A549 (cell line): ENCODE measurements at regions not wholly inside any gene's neighbourhood (a gene's known extent, or its start where the extent isn't known, plus 50 kb on each side); places are given as distances from the start of the nearest gene placed in this dataset.

ENCODE experiments used
- ATAC-seq, 2 experiments: fragments of 200-7000 bp in 1 of 2; fragments of >200 bp in 1 of 2; cut with Nextera tagmentation in 1 of 2; cut with Tn5 transposase in 1 of 2; 3 replicates each; pipeline versions ENCODE4 v1.8.0 to v1.9.1; 2018 to 2020; ENCODE audit warnings: mild to moderate bottlenecking in 1 of 2, moderate library complexity in 1 of 2
- CTCF ChIA-PET: fragments of 300-600 bp; sonication (Branson Sonifier 250); formaldehyde crosslinking; extraction: SDS; loops from one replicate; lab custom pipeline; 2021; ENCODE audit warnings: antibody characterized with exemption, inconsistent platforms; lab: Yijun Ruan, JAX
- POLR2A ChIA-PET: fragments of 350-600 bp; formaldehyde crosslinking; extraction: SDS; loops from one replicate; lab custom pipeline; 2021; ENCODE audit warnings: antibody characterized with exemption, inconsistent platforms; lab: Yijun Ruan, JAX
- DNase-seq, 2 experiments: peaks; one replicate each; pipeline versions ENCODE4 v3.0.0 to v3.0.0-alpha.2; 2011 to 2016; ENCODE audit warnings: low read depth in 1 of 2, low spot score in 1 of 2
- FAIRE-seq: peaks from 2 replicates; lab custom pipeline; 2011; peaks lifted over from hg19 to GRCh38; lab: Jason Lieb, UNC
- H3K27ac ChIP-seq, 2 experiments: fragments of >200 bp; sonication (Bioruptor Twin); formaldehyde crosslinking; 3 replicates each; pipeline ENCODE4 v1.5.1; 2016 to 2017
- H3K4me1 ChIP-seq: fragments of >200 bp; sonication (Bioruptor Twin); formaldehyde crosslinking; 3 replicates; pipeline ENCODE4 v1.6.1; 2016
- H3K4me2 ChIP-seq: fragments of >200 bp; sonication (Bioruptor Twin); formaldehyde crosslinking; 3 replicates; pipeline ENCODE4 v1.6.1; 2016
- H3K4me3 ChIP-seq: fragments of >200 bp; sonication (Bioruptor Twin); formaldehyde crosslinking; 3 replicates; pipeline ENCODE4 v1.5.1; 2016
- H3K9me3 ChIP-seq: fragments of >200 bp; sonication (Bioruptor Twin); formaldehyde crosslinking; 3 replicates; pipeline ENCODE4 v1.6.1; 2016
- CBX8 ChIP-seq: fragments of 200-600 bp; sonication (generic); IDR thresholded peaks from 2 replicates; pipeline ENCODE4 v1.6.1; 2016
- CEBPB ChIP-seq, 2 experiments: fragments of >200 bp in 1 of 2; sonication (Bioruptor Twin) in 1 of 2; formaldehyde crosslinking in 1 of 2; IDR thresholded peaks; 2 replicates each; pipeline ENCODE4 v1.6.1; 2012 to 2016
- EHMT2 ChIP-seq: fragments of 200-600 bp; sonication (generic); IDR thresholded peaks from 2 replicates; pipeline ENCODE4 v1.6.1; 2016; ENCODE audit warnings: antibody characterized with exemption, low read depth, mild to moderate bottlenecking, moderate library complexity
- EP300 ChIP-seq, 2 experiments: fragments of >200 bp; sonication (Bioruptor Twin); formaldehyde crosslinking; IDR thresholded peaks; 2 replicates in 1 of 2; 3 replicates in 1 of 2; pipeline ENCODE4 v1.6.1; 2016 to 2017
- ESRRA ChIP-seq: fragments of 150-350 bp; IDR thresholded peaks from 2 replicates; pipeline ENCODE4 v1.6.1; 2014; ENCODE audit warnings: mild to moderate bottlenecking, low read length, borderline replicate concordance
- FOXS1 ChIP-seq: fragments of 250-450 bp; sonication (Bioruptor Pico); IDR thresholded peaks from 2 replicates; pipeline ENCODE4 v1.5.0; 2020; ENCODE audit warnings: mild to moderate bottlenecking, moderate library complexity
- GATA3 ChIP-seq: IDR thresholded peaks from 2 replicates; pipeline ENCODE4 v1.6.1; 2012; ENCODE audit warnings: borderline replicate concordance
- HOXA7 ChIP-seq: fragments of 250-450 bp; sonication (Bioruptor Pico); IDR thresholded peaks from 2 replicates; pipeline ENCODE4 v1.5.0; 2020; ENCODE audit warnings: mild to moderate bottlenecking, moderate library complexity
- HOXB5 ChIP-seq: fragments of 250-450 bp; sonication (Bioruptor Pico); IDR thresholded peaks from 2 replicates; pipeline ENCODE4 v1.5.0; 2020; ENCODE audit warnings: mild to moderate bottlenecking, moderate library complexity
- JUNB ChIP-seq: fragments of >200 bp; sonication (Bioruptor Twin); formaldehyde crosslinking; IDR thresholded peaks from 2 replicates; pipeline ENCODE4 v1.6.1; 2016
- KDM1A ChIP-seq: fragments of 200-600 bp; sonication (generic); IDR thresholded peaks from 2 replicates; pipeline ENCODE4 v1.6.1; 2016; ENCODE audit warnings: low read depth, mild to moderate bottlenecking
- KDM5A ChIP-seq: fragments of 200-600 bp; sonication (generic); IDR thresholded peaks from 2 replicates; pipeline ENCODE4 v1.6.1; 2016; ENCODE audit warnings: antibody characterized with exemption, mild to moderate bottlenecking
- MYC ChIP-seq: IDR thresholded peaks from 2 replicates; pipeline ENCODE4 v1.6.1; 2012; ENCODE audit warnings: mild to moderate bottlenecking, inconsistent platforms, low read length, improper control_type of control experiment, borderline replicate concordance
- NR3C1 ChIP-seq: fragments of >200 bp; sonication (Bioruptor Twin); formaldehyde crosslinking; IDR thresholded peaks from 3 replicates; pipeline ENCODE4 v1.6.1; 2017
- PHF8 ChIP-seq: fragments of 200-600 bp; sonication (generic); IDR thresholded peaks from 2 replicates; pipeline ENCODE4 v1.6.1; 2016; ENCODE audit warnings: low read depth, mild to moderate bottlenecking, antibody characterized with exemption, moderate library complexity, borderline replicate concordance
- POLR2A ChIP-seq: IDR thresholded peaks from 2 replicates; pipeline ENCODE4 v1.6.1; 2012; ENCODE audit warnings: mild to moderate bottlenecking, low read length
- RFX5 ChIP-seq: fragments of 450-650 bp; IDR thresholded peaks from 2 replicates; pipeline ENCODE4 v1.7.1; 2014; ENCODE audit warnings: antibody characterized with exemption, mild to moderate bottlenecking, moderate library complexity
- RNF2 ChIP-seq: fragments of 200-600 bp; sonication (generic); IDR thresholded peaks from 2 replicates; pipeline ENCODE4 v1.6.1; 2016; ENCODE audit warnings: low read depth, mild to moderate bottlenecking, antibody characterized with exemption, moderate library complexity, borderline replicate concordance
- SMC3 ChIP-seq: fragments of >200 bp; sonication (Bioruptor Twin); formaldehyde crosslinking; IDR thresholded peaks from 3 replicates; pipeline ENCODE4 v1.6.1; 2018; ENCODE audit warnings: inconsistent platforms
- TFCP2L1 ChIP-seq: fragments of 250-450 bp; sonication (Bioruptor Pico); IDR thresholded peaks from 2 replicates; pipeline ENCODE4 v1.5.0; 2021; ENCODE audit warnings: mild to moderate bottlenecking
- TP53 ChIP-seq: fragments of 250-450 bp; sonication (Bioruptor Pico); IDR thresholded peaks from 2 replicates; pipeline ENCODE4 v1.5.0; 2021; ENCODE audit warnings: mild to moderate bottlenecking, moderate library complexity
- ZC3H11A ChIP-seq: fragments of 450-650 bp; IDR thresholded peaks from 2 replicates; pipeline ENCODE4 v1.6.1; 2014; ENCODE audit warnings: antibody characterized with exemption, mild to moderate bottlenecking
- ZNF302 ChIP-seq: fragments of 250-450 bp; sonication (Bioruptor Pico); IDR thresholded peaks from 2 replicates; pipeline ENCODE4 v1.9.0; 2021; ENCODE audit warnings: inconsistent platforms, mild to moderate bottlenecking, moderate library complexity
- WGBS: methylation state at CpG from one replicate; pipeline ENCODE4 v1.1.6; 2017; ENCODE audit errors: missing lambda C conversion rate; 5-methylcytosine and 5-hydroxymethylcytosine counted together
- TF ChIP-seq, protein P1 (sequence below): fragments of 200-600 bp; sonication (generic); IDR thresholded peaks from 2 replicates; pipeline ENCODE4 v1.6.1; 2016; ENCODE audit warnings: antibody characterized with exemption, mild to moderate bottlenecking, moderate library complexity
- TF ChIP-seq, protein P2 (sequence below): fragments of 450-650 bp; IDR thresholded peaks from 2 replicates; pipeline ENCODE4 v1.6.1; 2014; ENCODE audit warnings: antibody characterized with exemption
- TF ChIP-seq, protein P3 (sequence below): IDR thresholded peaks from 2 replicates; pipeline ENCODE4 v1.6.1; 2012
- TF ChIP-seq, protein P4 (sequence below): fragments of 250-450 bp; sonication (Bioruptor Pico); IDR thresholded peaks from 2 replicates; pipeline ENCODE4 v1.5.0; 2021; ENCODE audit warnings: mild to moderate bottlenecking, moderate library complexity, borderline replicate concordance

DNA sequence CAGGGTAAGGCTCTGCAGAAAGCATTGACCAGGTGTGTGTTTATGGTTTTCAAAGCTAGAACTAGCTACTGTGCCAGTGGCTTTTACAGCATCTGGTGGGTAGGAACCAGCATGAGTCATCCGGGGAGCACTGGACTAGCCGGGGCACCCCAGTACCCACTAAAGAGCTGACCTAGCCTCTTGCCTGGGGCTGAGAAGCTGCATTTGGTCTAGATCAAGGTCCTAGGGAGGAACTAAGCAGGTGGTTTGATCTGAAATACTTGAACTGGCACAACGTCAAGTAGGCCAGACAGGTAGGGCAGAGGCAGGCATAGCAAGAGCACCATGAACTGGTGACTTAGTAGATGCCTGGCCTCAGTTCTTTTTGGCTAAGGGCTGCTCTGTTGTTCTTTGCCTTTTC is 109.8 kb upstream of the PTPRK start (continued):
- TF ChIP-seq, protein P1, sequence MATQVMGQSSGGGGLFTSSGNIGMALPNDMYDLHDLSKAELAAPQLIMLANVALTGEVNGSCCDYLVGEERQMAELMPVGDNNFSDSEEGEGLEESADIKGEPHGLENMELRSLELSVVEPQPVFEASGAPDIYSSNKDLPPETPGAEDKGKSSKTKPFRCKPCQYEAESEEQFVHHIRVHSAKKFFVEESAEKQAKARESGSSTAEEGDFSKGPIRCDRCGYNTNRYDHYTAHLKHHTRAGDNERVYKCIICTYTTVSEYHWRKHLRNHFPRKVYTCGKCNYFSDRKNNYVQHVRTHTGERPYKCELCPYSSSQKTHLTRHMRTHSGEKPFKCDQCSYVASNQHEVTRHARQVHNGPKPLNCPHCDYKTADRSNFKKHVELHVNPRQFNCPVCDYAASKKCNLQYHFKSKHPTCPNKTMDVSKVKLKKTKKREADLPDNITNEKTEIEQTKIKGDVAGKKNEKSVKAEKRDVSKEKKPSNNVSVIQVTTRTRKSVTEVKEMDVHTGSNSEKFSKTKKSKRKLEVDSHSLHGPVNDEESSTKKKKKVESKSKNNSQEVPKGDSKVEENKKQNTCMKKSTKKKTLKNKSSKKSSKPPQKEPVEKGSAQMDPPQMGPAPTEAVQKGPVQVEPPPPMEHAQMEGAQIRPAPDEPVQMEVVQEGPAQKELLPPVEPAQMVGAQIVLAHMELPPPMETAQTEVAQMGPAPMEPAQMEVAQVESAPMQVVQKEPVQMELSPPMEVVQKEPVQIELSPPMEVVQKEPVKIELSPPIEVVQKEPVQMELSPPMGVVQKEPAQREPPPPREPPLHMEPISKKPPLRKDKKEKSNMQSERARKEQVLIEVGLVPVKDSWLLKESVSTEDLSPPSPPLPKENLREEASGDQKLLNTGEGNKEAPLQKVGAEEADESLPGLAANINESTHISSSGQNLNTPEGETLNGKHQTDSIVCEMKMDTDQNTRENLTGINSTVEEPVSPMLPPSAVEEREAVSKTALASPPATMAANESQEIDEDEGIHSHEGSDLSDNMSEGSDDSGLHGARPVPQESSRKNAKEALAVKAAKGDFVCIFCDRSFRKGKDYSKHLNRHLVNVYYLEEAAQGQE = no peak
- no peak for TF ChIP-seq EHMT2
- no peak for TF ChIP-seq FOXS1
- TF ChIP-seq ESRRA = no peak
- TF ChIP-seq HOXA7 = no peak

DNA sequence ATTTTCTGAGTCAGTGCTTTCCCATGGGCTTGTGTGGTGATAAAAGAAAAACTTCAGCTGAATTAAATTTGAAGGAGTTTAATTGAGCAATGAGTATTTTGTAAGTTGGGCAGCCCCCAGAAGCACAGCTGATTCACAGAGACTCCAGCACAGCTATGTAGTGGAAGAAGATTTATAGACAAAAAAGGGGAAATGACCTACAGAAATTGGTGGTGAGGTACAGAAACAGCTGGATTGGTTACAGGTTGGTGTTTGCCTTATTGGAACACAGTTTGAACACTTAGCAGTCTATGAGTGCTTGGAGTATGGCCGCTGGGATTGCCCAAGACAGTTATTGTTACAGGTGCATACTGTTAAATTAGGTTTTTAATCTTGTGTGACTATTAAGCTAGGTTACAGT is 96.9 kb upstream of the PTPRK start:
- Histone ChIP-seq H3K27ac (no peak overlapping the region), H3K4me1 (no peaks in the 10 kb centered on the region), H3K4me3 (no peak overlapping the region), H3K4me2 (no peak overlapping the region), H3K9me3 (no peaks in the 10 kb centered on the region)
- no peak for DNase-seq
- ATAC-seq = no peak
- WGBS = 0% methylated on average over 1 of the region's 1 CpG
- ChIA-PET CTCF (no interaction called here), POLR2A (no interaction called here)
- TF ChIP-seq, protein P2, sequence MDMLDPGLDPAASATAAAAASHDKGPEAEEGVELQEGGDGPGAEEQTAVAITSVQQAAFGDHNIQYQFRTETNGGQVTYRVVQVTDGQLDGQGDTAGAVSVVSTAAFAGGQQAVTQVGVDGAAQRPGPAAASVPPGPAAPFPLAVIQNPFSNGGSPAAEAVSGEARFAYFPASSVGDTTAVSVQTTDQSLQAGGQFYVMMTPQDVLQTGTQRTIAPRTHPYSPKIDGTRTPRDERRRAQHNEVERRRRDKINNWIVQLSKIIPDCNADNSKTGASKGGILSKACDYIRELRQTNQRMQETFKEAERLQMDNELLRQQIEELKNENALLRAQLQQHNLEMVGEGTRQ = no peak
- TF ChIP-seq ZNF302 (no peak), RFX5 (no peak), GATA3 (no peak), RNF2 (no peak), HOXA7 (no peak), ZC3H11A (no peak), POLR2A (no peak), ESRRA (no peak), SMC3 (no peak), TP53 (CRISPR knock-in tag) (no peak), KDM1A (no peak), JUNB (no peak), TFCP2L1 (CRISPR knock-in tag) (no peak), CBX8 (no peak), KDM5A (no peak), EP300 (IDR thresholded peaks at IDR 0.05) (no peak)
- TF ChIP-seq, protein P1 = no peak
- FAIRE-seq = no peak

DNA sequence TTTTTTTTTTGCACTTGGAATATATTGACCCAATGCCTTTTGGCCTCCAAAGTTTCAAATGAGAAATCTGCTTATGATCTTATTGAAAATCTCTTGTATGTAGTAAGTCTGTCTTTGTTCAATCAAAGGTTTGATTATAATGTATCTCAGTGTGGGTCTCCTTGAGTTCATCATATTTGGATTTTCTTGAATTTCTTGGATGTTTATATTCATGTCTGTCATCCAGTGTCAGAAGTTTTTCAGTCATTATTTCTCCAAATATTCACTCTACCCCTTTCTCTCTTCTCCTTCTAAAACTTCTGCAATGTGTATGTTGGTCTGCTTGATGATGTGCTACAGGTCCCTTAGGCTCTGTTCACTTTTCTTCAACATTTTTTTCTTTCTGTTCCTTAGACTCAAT is 95.9 kb upstream of the PTPRK start:
- no peak for DNase-seq
- H3K4me2 ChIP-seq = no peak overlapping the region
- ATAC-seq = no peak
- no peaks in the 10 kb centered on the region for H3K4me1 ChIP-seq
- FAIRE-seq = no peak
- TF ChIP-seq, protein P3, sequence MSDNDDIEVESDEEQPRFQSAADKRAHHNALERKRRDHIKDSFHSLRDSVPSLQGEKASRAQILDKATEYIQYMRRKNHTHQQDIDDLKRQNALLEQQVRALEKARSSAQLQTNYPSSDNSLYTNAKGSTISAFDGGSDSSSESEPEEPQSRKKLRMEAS = no peak
- TF ChIP-seq CEBPB (IDR thresholded peaks at IDR 0.05) (no peak), EP300 (IDR thresholded peaks at IDR 0.05) (no peak), PHF8 (no peak), GATA3 (no peak), TFCP2L1 (CRISPR knock-in tag) (no peak), NR3C1 (no peak), MYC (no peak), HOXB5 (no peak)
- TF ChIP-seq, protein P2 = no peak
- TF ChIP-seq, protein P4, sequence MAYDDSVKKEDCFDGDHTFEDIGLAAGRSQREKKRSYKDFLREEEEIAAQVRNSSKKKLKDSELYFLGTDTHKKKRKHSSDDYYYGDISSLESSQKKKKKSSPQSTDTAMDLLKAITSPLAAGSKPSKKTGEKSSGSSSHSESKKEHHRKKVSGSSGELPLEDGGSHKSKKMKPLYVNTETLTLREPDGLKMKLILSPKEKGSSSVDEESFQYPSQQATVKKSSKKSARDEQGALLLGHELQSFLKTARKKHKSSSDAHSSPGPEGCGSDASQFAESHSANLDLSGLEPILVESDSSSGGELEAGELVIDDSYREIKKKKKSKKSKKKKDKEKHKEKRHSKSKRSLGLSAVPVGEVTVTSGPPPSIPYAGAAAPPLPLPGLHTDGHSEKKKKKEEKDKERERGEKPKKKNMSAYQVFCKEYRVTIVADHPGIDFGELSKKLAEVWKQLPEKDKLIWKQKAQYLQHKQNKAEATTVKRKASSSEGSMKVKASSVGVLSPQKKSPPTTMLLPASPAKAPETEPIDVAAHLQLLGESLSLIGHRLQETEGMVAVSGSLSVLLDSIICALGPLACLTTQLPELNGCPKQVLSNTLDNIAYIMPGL (CRISPR knock-in tag) = no peak
- ChIA-PET POLR2A (no interaction called here), CTCF (no interaction called here)
- H3K27ac ChIP-seq = no peak overlapping the region
- H3K4me3 ChIP-seq = no peak overlapping the region
- H3K9me3 ChIP-seq = no peaks in the 10 kb centered on the region
